NCI-H146 treated with DMSO at 0.1 percent for 48 hours (cell line): ENCODE measurements at regions not wholly inside any gene's neighbourhood (a gene's known extent, or its start where the extent isn't known, plus 50 kb on each side); places are given as distances from the start of the nearest gene placed in this dataset.

Experiments used
- DNase-seq: peaks from one replicate; lab custom pipeline; 2025; ENCODE audit not compliant: unreplicated experiment; lab: John Stamatoyannopoulos, UW

- DNase-seq, result no peak
These were observed 68.5 kb upstream of the PRR20G start for GRCh38 chr3:127356381-127356780.

- no peak for DNase-seq
These were observed 66.9 kb upstream of the PRR20G start for GRCh38 chr3:127354761-127355160.

GRCh38 chr3:127352612-127353011 is 64.8 kb upstream of the PRR20G start:
- no peak for DNase-seq

GRCh38 chr3:127351775-127352350 is 64.0 kb upstream of the PRR20G start:
- DNase-seq, result no peak

GRCh38 chr3:127351321-127351720 is 63.5 kb upstream of the PRR20G start:
- no peak for DNase-seq

GRCh38 chr3:127350172-127351050 is 62.6 kb upstream of the PRR20G start:
- no peak for DNase-seq

GRCh38 chr3:127349501-127350171 is 61.8 kb upstream of the PRR20G start:
- no peak for DNase-seq

- no peak for DNase-seq
These were observed 54.9 kb upstream of the PRR20G start for GRCh38 chr3:127342735-127343134.

- no peak for DNase-seq
These were observed 52.3 kb upstream of the PRR20G start for GRCh38 chr3:127339928-127340861.

GRCh38 chr3:127339016-127339415 is 51.2 kb upstream of the PRR20G start:
- DNase-seq, result no peak

GRCh38 chr3:127337911-127338531 is 50.2 kb upstream of the PRR20G start:
- DNase-seq, result no peak
